ENCODE measurements at regions not wholly inside any gene's neighbourhood (a gene's known extent, or its start where the extent isn't known, plus 50 kb on each side); places are given as distances from the start of the nearest gene placed in this dataset.
"Not testable (repeated sequence)": the region's sequence is repeated elsewhere in the genome, so short reads cannot be mapped to it uniquely, and the experiment has no call there.

GRCh38 chr17:72369366-72369765 is 248.5 kb downstream of the SOX9 start:
- peak in 1 of 14 donors; percentile 84 for DNase-seq

GRCh38 chr17:72370819-72371218 is 250.0 kb downstream of the SOX9 start:
- DNase-seq = peak in 1 of 14 donors; percentile 23

GRCh38 chr17:72372185-72372584 is 251.4 kb downstream of the SOX9 start:
- DNase-seq = no peak

GRCh38 chr17:72373910-72374741 is 253.3 kb downstream of the SOX9 start:
- peak in 3 of 14 donors; percentile 14 to 92 (median 50) for DNase-seq

GRCh38 chr17:72376526-72377345 is 255.9 kb downstream of the SOX9 start:
- DNase-seq = no peak

GRCh38 chr17:72378414-72379390 is 257.9 kb downstream of the SOX9 start:
- DNase-seq = peak in 1 of 14 donors; percentile 5

GRCh38 chr17:72379516-72379915 is 258.7 kb downstream of the SOX9 start:
- no peak for DNase-seq

GRCh38 chr17:72380120-72380519 is 259.3 kb downstream of the SOX9 start:
- DNase-seq = no peak

- DNase-seq = no peak
Measured at GRCh38 chr17:72380737-72381136, 259.9 kb downstream of the SOX9 start.

GRCh38 chr17:72381597-72382397 is 261.0 kb downstream of the SOX9 start:
- no peak for DNase-seq

GRCh38 chr17:72382971-72383722 is 262.3 kb downstream of the SOX9 start:
- DNase-seq = no peak

GRCh38 chr17:72385475-72385874 is 264.7 kb downstream of the SOX9 start:
- DNase-seq = no peak

- DNase-seq = not testable (repeated sequence)
Measured at GRCh38 chr17:72386173-72386572, 265.4 kb downstream of the SOX9 start.

GRCh38 chr17:72386619-72387237 is 265.9 kb downstream of the SOX9 start:
- DNase-seq = no peak

- DNase-seq = no peak
Measured at GRCh38 chr17:72387487-72387886, 266.7 kb downstream of the SOX9 start.

GRCh38 chr17:72387969-72388368 is 267.1 kb downstream of the SOX9 start:
- DNase-seq = no peak

- DNase-seq = no peak
Measured at GRCh38 chr17:72388765-72389473, 268.1 kb downstream of the SOX9 start.

- no peak for DNase-seq
Measured at GRCh38 chr17:72390675-72391508, 270.1 kb downstream of the SOX9 start.

Measured in C1 segment of cervical spinal cord (tissue), 14 donors.